Right atrium auricular region (tissue), 2 donors: ENCODE measurements at regions not wholly inside any gene's neighbourhood (a gene's known extent, or its start where the extent isn't known, plus 50 kb on each side); places are given as distances from the start of the nearest gene placed in this dataset.

Source experiments
- DNase-seq: peaks from one replicate; pipeline ENCODE4 v3.0.0-alpha.2; 2019; ENCODE audit warnings: low spot score
- H3K27ac ChIP-seq, 2 donors: fragments of 200-600 bp; sonication (generic); 1 replicate in 1 of 2; 2 replicates in 1 of 2; pipeline ENCODE4 v1.5.1; 2016 to 2019
- H3K27me3 ChIP-seq, 2 donors: fragments of 200-600 bp; sonication (generic); one replicate each; pipeline versions ENCODE4 v1.5.1 to v1.6.0; 2017 to 2019
- H3K36me3 ChIP-seq: fragments of 200-600 bp; sonication (generic); one replicate; pipeline ENCODE4 v1.5.1; 2016
- H3K4me1 ChIP-seq, 2 donors: fragments of 200-600 bp; sonication (generic); one replicate each; pipeline versions ENCODE4 v1.5.1 to v1.6.0; 2017 to 2019
- H3K4me3 ChIP-seq, 2 donors: fragments of 200-600 bp; sonication (generic); 1 replicate in 1 of 2; 2 replicates in 1 of 2; pipeline ENCODE4 v1.5.1; 2017 to 2019; ENCODE audit warnings: mild to moderate bottlenecking in 1 of 2, moderate library complexity in 1 of 2
- H3K9me3 ChIP-seq, 2 donors: fragments of 200-600 bp; sonication (generic); one replicate each; pipeline ENCODE4 v1.5.1; 2019
- TF ChIP-seq, protein P1 (sequence below), 2 donors: fragments of 200-600 bp; sonication (generic); IDR thresholded peaks; one replicate each; pipeline ENCODE4 v1.5.1; 2019; ENCODE audit warnings: antibody characterized with exemption in 2 of 2

GRCh38 chr9:135326141-135326540, 153.4 kb upstream of the PPP1R26 start:
- Histone ChIP-seq H3K4me1 (no peaks in the 10 kb centered on the region), H3K36me3 (no peaks in the 10 kb centered on the region), H3K27ac (no peak overlapping the region), H3K4me3 (no peak overlapping the region), H3K27me3 (no peaks in the 10 kb centered on the region), H3K9me3 (no peaks in the 10 kb centered on the region)
- TF ChIP-seq, protein P1, sequence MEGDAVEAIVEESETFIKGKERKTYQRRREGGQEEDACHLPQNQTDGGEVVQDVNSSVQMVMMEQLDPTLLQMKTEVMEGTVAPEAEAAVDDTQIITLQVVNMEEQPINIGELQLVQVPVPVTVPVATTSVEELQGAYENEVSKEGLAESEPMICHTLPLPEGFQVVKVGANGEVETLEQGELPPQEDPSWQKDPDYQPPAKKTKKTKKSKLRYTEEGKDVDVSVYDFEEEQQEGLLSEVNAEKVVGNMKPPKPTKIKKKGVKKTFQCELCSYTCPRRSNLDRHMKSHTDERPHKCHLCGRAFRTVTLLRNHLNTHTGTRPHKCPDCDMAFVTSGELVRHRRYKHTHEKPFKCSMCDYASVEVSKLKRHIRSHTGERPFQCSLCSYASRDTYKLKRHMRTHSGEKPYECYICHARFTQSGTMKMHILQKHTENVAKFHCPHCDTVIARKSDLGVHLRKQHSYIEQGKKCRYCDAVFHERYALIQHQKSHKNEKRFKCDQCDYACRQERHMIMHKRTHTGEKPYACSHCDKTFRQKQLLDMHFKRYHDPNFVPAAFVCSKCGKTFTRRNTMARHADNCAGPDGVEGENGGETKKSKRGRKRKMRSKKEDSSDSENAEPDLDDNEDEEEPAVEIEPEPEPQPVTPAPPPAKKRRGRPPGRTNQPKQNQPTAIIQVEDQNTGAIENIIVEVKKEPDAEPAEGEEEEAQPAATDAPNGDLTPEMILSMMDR (IDR thresholded peaks at IDR 0.05) = no peak
- DNase-seq = no peak

GRCh38 chr9:135326633-135327152, 152.9 kb upstream of the PPP1R26 start:
- Histone ChIP-seq H3K9me3 (no peaks in the 10 kb centered on the region), H3K36me3 (no peaks in the 10 kb centered on the region), H3K4me1 (no peaks in the 10 kb centered on the region), H3K4me3 (no peak overlapping the region), H3K27ac (no peak overlapping the region), H3K27me3 (no peaks in the 10 kb centered on the region)
- TF ChIP-seq, protein P1 (IDR thresholded peaks at IDR 0.05) = no peak
- DNase-seq = no peak

- no peak for DNase-seq
- no peaks in the 10 kb centered on the region for H3K27me3 ChIP-seq
- no peak overlapping the region for H3K4me3 ChIP-seq
- TF ChIP-seq, protein P1 (IDR thresholded peaks at IDR 0.05) = no peak
- no peaks in the 10 kb centered on the region for H3K36me3 ChIP-seq
- H3K27ac ChIP-seq = no peak overlapping the region
- H3K4me1 ChIP-seq = no peaks in the 10 kb centered on the region
- H3K9me3 ChIP-seq = no peaks in the 10 kb centered on the region
These were observed 150.8 kb upstream of the PPP1R26 start for GRCh38 chr9:135328485-135329417.

- Histone ChIP-seq H3K9me3 (no peaks in the 10 kb centered on the region), H3K27ac (no peak overlapping the region), H3K4me1 (no peaks in the 10 kb centered on the region), H3K4me3 (no peak overlapping the region), H3K36me3 (no peaks in the 10 kb centered on the region), H3K27me3 (no peaks in the 10 kb centered on the region)
- no peak for DNase-seq
- TF ChIP-seq, protein P1 (IDR thresholded peaks at IDR 0.05) = no peak
These were observed 149.8 kb upstream of the PPP1R26 start for GRCh38 chr9:135329571-135330306.

DNA sequence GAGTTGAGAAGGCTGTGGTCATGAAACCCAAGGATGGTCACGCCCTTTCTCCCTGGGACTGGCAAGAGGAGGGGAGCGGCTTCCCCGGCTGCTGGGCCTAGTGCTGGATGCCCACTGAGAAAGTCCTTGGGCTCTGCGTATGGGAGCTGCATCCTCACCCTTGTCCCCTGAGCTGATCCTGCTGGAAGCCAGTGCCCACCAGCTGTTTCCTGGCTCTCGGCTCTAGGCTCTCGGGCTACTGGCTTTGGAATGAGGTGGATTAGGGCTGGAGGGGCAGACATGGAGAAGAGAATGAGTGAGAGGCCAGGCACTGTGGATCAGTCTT, 149.3 kb upstream of the PPP1R26 start:
- Histone ChIP-seq H3K9me3 (no peaks in the 10 kb centered on the region), H3K4me3 (no peak overlapping the region), H3K4me1 (no peaks in the 10 kb centered on the region), H3K27me3 (no peaks in the 10 kb centered on the region), H3K27ac (no peak overlapping the region), H3K36me3 (no peaks in the 10 kb centered on the region)
- no peak for DNase-seq
- TF ChIP-seq, protein P1 (IDR thresholded peaks at IDR 0.05) = no peak
